ENCODE measurements at regions not wholly inside any gene's neighbourhood (a gene's known extent, or its start where the extent isn't known, plus 50 kb on each side); places are given as distances from the start of the nearest gene placed in this dataset.
"Not testable (repeated sequence)": the region's sequence is repeated elsewhere in the genome, so short reads cannot be mapped to it uniquely, and the experiment has no call there.

- no peak for DNase-seq
Measured at GRCh38 chr2:81061016-81061415, 756.5 kb upstream of the LRRTM1 start.

- no peak for DNase-seq
Measured at GRCh38 chr2:81050580-81051095, 746.1 kb upstream of the LRRTM1 start.

GRCh38 chr2:81043681-81044080, 739.1 kb upstream of the LRRTM1 start:
- no peak for DNase-seq

GRCh38 chr2:81007104-81007503, 702.6 kb upstream of the LRRTM1 start:
- DNase-seq = no peak

GRCh38 chr2:81002906-81003305, 698.4 kb upstream of the LRRTM1 start:
- DNase-seq = no peak

GRCh38 chr2:80987466-80987865, 682.9 kb upstream of the LRRTM1 start:
- no peak for DNase-seq

GRCh38 chr2:80969900-80970299, 665.3 kb upstream of the LRRTM1 start:
- DNase-seq = no peak

GRCh38 chr2:80968450-80968849, 663.9 kb upstream of the LRRTM1 start:
- DNase-seq = no peak

GRCh38 chr2:80947601-80948130, 643.1 kb upstream of the LRRTM1 start:
- no peak for DNase-seq

GRCh38 chr2:80943487-80943886, 638.9 kb upstream of the LRRTM1 start:
- no peak for DNase-seq

- DNase-seq = no peak
Measured at GRCh38 chr2:80942766-80943165, 638.2 kb upstream of the LRRTM1 start.

- no peak for DNase-seq
Measured at GRCh38 chr2:80938463-80938862, 633.9 kb upstream of the LRRTM1 start.

GRCh38 chr2:80931820-80932219, 627.3 kb upstream of the LRRTM1 start:
- not testable (repeated sequence) for DNase-seq

GRCh38 chr2:80930777-80931176, 626.2 kb upstream of the LRRTM1 start:
- DNase-seq = no peak

- no peak for DNase-seq
Measured at GRCh38 chr2:80926168-80926567, 621.6 kb upstream of the LRRTM1 start.

GRCh38 chr2:80896576-80896975, 592.0 kb upstream of the LRRTM1 start:
- no peak for DNase-seq

GRCh38 chr2:80894486-80894885, 589.9 kb upstream of the LRRTM1 start:
- DNase-seq = no peak

- no peak for DNase-seq
Measured at GRCh38 chr2:80893711-80894110, 589.2 kb upstream of the LRRTM1 start.

GRCh38 chr2:80889009-80889408, 584.5 kb upstream of the LRRTM1 start:
- DNase-seq = no peak

GRCh38 chr2:80887841-80888378, 583.4 kb upstream of the LRRTM1 start:
- DNase-seq = no peak

GRCh38 chr2:80874374-80874773, 569.8 kb upstream of the LRRTM1 start:
- no peak for DNase-seq

- no peak for DNase-seq
Measured at GRCh38 chr2:80869858-80870438, 565.4 kb upstream of the LRRTM1 start.

GRCh38 chr2:80863147-80863714, 558.7 kb upstream of the LRRTM1 start:
- no peak for DNase-seq

- DNase-seq = no peak
Measured at GRCh38 chr2:80858965-80859364, 554.4 kb upstream of the LRRTM1 start.
